HG03103 (cell line): ENCODE measurements at regions not wholly inside any gene's neighbourhood (a gene's known extent, or its start where the extent isn't known, plus 50 kb on each side); places are given as distances from the start of the nearest gene placed in this dataset.

Experiments used
- ATAC-seq: cut with Tn5 transposase; IDR thresholded peaks from one replicate; pipeline ENCODE4 v1.9.1; 2021; ENCODE audit warnings: low read depth; ENCODE audit not compliant: unreplicated experiment

DNA sequence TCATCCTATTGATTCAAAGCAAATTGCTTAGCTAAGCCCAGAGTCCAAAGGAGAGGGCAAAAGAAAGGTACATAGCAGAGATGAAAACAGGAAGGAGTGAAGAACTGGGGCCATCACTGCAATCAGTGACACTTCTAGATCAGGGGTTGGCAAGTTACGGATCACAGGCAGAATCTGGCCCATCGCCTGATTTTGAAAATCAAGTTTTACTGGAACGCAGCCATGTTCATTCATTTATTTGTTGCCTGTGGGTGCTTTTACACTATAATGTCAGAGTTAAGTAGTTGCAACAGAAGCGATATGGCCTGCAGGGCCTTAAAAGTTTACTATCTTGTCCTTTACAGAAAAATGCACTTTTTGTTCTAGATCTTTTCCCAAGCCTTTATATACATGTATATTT is 271.7 kb upstream of the TOPAZ1 start:
- no peak for ATAC-seq

GRCh38 chr3:43970351-43970750 is 271.3 kb upstream of the TOPAZ1 start:
- ATAC-seq = no peak

DNA sequence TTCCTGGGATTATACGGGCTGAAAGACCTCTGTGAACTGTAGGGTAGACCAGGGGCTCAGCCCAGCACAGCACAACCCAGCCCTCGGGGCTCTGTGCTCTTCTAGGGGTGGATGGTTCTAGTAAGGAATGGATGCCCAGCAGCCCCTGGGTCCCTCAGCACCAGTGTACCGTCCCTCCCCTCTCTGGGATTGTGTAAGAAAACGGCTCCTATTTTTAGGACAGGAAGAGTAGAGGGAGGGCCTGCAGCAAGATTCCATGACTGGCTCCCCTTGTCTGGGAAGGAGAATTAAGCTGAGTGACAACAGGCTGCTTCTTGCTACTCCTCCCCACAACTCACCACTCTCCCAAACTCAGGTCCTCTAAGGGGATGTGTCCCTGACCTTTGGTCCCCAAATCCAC is 270.8 kb upstream of the TOPAZ1 start:
- no peak for ATAC-seq

DNA sequence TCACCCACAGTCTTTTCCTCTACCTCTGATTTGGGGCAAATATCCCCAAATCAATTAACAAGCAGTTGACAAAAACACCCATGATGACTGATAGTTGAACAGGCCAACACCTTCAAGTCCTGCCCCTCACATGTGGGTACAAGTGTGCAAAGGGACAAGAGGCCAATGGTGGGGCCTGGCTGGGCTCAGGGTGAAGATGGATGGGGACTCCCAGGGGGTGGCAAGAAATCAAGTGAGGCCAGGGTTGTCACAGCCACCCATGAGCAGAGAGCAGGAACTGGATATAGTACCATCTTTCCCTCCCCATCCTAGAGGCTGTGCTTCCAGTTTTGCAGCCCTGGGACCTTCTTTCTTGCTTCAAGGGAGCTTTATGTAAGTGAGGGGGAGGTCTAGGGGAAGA is 270.2 kb upstream of the TOPAZ1 start:
- no peak for ATAC-seq

DNA sequence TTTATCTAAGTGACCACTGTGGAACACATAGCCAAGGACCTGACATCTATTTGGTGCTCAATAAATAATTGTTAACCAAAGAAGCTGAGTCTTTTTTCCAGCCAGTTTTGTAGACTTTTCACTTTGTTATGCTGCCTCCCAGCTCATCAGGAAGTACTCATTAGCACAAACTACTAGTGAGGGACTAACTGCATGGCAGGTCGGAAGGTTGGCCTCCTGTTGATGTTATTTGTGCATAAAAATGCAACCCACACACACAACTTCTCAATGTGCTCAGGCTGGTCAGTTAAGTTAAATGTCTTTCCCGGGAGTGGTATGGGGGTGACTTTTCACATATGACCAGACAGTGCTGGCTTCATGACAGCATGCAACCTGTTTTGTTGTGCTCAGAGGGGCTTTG is 263.0 kb upstream of the TOPAZ1 start:
- no peak for ATAC-seq

GRCh38 chr3:43979645-43980044 is 262.0 kb upstream of the TOPAZ1 start:
- ATAC-seq = no peak

DNA sequence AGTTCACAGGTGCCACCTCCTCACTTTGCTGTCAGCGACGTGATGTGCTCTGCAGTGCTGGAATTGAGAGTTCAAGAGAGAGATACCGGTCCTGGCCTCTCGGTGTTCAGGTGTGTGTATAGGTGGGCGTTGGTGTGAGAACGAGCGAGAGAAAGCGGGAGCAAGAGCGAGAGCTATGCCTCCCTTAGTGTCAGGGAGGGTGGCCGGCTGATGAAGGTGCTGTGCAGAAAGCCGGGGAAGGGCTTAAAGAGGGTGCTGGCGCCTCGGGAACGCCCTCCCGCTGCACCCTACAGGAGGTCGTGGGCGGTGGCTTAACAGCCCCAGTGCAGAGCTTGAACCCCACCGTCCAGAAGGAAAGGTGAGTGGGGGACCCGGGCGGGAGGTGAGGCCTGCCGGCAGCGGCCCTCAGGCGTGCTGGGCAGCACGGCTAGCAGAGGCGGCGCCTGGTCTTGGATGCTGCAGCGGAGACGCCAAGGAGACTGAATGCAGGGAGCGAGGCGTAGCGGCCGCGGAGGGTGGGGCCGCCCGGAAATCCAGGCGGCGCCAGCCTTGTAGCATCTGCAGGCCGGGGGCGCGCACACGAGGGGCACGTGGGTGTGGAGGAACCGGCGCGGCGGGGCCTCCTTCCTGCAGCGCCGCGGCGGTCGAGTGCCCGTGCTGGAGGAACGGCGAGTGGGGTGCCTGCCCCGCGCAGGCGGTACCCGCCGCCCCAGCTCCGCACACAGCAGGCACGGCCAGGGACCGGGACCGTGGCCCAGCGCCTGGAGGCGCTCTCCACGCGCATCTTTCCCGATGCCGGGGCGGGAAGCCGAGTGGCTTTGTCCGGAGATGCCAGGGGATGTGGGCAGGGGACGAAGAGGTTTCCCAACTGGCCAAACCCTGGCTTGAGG is 246.8 kb upstream of the TOPAZ1 start:
- no peak for ATAC-seq

DNA sequence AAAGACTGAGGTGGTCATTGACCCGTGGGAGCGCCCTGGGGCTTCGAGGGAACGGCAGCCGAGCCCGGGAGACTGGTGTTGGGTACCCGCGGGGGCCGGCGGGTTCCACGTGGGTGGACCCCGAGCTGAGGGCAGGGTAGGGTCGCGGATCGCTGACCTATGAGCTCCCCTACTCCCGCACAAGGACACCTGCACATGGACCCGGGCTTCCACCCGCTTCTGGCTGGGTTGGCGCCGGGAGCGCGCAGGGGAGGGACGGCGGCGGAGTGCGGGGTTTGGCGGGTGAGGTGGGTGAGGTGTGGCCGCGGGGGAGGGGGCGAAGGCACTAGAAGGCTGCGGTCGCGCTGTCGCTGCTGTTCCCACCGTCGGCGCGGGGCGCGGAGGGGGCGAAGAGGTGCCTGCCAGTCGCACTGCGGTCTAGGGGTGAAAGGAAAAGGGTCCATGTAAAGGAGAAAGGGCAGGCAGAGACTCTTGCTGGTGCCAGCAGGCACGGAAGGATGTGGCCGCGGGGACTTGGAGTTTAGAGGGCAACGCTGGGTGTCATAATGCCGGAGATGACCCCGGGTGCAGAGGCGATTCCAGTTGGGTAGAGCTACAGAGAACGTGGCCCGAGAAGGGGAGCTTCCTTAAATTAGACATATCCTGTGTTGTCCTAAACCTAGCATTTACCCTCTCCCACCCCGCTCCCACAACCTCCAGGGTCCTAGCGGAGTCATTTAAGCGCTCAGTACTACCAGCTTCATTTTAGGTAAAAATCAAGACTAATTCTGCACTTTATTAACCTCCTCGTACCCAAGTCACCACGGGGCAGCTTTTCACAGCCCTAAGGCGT is 245.9 kb upstream of the TOPAZ1 start:
- no peak for ATAC-seq

DNA sequence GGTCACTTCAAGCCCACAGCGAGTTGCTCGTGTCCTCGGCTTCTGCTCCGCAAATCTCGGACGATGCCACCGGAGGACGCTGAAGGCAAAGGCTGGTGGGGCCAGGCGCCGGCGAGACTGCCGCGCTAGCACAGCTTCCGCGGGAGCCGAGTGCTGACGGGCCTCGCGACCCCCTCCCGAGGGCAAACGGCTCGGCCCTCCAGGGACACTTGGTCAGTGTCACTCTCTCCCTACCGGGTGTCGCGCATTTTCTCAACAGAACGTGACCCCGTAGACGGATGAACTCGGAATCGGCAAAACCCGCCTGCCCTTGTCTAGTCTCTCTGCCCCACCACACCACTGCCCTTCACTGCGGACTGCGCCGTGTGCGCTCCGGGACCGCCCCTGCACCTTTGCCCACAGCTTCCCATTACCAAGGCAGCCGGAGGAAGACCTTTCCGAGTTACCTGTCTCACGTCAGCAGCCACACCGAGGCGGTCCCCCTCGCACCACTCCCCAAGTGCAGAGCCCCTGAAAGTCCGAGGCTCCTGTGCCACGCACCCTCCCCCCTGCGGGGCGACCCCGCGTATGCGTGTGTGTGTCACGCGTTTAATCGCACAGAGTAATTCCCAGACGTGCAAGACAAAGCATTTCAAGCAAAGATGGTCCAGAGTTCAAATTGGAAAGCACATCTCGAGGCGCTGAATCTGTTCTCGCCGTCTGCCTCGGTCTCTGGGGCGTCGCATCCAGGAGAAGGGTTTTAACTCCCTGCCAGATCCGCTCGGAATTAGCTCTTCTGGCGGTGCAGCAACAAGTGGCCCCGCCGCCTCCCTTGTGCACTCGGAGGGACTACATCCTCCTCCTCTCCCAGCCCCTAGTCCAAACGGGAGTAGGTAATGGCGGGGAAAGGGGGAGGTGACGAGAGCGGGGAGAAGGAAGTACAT is 245.0 kb upstream of the TOPAZ1 start:
- no peak for ATAC-seq

DNA sequence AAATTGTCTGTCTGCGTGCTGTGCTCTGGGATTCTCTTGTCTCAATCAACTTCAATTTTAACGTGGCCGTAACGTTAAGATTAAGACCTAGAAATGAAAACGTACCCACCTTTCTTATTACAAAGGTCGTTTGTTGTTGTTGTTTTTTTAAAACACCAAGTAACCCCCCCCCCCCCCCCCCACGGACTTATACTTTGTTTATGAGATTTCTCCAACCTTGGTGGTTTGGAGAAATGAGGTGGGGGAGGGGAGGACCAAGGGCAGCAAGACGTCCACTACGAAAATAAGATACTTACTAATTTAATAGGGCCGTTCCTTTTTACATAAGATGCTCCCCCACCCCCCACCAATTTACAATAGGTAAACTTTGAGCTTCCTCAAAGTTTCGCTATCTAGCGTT is 244.4 kb upstream of the TOPAZ1 start:
- ATAC-seq = no peak

DNA sequence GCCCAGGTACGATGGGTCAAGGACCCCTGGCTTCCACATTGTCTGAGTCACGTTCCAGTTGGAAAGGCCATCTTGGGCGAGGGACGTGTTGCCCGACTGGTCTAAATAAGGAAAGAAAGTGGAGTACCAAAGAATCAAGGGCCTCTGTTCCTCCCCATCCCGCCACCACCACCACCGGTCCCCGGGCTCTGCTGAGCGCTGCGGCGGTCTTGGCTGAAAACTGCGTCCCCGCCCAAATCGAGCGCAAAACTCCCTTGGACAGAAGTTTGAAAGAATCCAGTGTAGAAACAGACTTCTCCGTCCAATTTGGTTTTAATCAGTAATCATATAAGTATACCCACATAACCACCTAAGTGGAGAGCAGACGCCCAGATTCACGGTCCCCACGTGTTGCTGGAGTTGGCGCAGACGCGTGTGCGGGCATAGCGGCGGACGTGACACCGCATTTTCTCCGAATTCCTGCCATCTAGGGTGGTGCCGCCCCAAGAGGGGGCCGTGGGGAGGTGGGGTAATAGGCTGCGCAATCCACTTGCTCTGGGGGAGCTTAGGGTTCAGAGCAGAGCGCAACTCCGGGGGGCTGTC is 243.8 kb upstream of the TOPAZ1 start:
- ATAC-seq = no peak

GRCh38 chr3:43998370-43998835 is 243.3 kb upstream of the TOPAZ1 start:
- ATAC-seq = no peak

GRCh38 chr3:43998836-43999727 is 242.6 kb upstream of the TOPAZ1 start:
- peak; percentile 40 for ATAC-seq

- ATAC-seq = no peak
These were observed 241.9 kb upstream of the TOPAZ1 start for GRCh38 chr3:43999728-44000319.

- no peak for ATAC-seq
These were observed 241.1 kb upstream of the TOPAZ1 start for GRCh38 chr3:44000586-44000985.

GRCh38 chr3:44001072-44001471 is 240.6 kb upstream of the TOPAZ1 start:
- no peak for ATAC-seq

DNA sequence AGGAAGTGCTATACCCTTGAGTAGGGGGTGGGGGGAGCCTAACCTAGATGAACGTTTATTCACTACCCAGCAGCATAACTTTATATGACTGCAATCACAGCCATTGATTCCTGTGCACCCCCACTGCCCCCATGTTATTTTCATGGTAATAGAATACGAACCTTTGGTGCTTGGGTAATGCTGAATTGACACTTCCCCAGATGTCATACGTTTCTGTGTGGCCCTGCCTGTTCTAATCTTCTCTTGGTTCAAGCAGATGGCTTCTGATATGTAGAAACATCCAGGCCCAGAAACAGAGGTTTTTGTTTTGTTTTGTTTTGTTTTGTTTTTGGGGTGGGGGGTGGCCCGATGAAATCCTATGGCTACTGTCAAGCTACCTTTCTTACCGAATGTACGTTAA is 237.9 kb upstream of the TOPAZ1 start:
- ATAC-seq = no peak

DNA sequence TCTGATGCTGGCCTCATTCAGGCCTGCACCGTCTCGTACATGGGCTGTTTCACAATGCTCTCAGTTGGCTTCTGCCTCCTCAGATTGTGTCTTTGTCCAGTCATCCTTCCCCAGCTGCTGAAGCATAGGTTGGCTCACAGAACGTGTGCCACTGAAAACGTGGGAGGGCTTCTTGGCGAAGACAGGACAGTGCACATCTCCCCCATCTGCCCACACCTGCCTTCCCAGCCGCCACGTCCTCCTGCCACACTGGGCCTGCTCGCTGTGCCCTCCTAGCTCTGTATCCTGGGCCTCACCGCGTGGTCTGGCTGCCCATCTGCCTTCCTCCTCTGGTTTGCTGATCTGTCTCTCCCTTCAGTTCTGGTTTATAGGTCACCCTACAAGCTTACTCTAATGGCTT is 230.0 kb upstream of the TOPAZ1 start:
- ATAC-seq = no peak
